A673 (cell line): ENCODE measurements at regions not wholly inside any gene's neighbourhood (a gene's known extent, or its start where the extent isn't known, plus 50 kb on each side); places are given as distances from the start of the nearest gene placed in this dataset.

Source experiments
- EZH2 ChIP-seq: fragments of 200-600 bp; sonication (generic); IDR thresholded peaks from 2 replicates; pipeline ENCODE4 v1.6.1; 2017; ENCODE audit warnings: borderline replicate concordance, low read depth, mild to moderate bottlenecking, mixed read lengths, antibody characterized with exemption, low read length; ENCODE audit not compliant: poor library complexity, severe bottlenecking
- TF ChIP-seq, protein P1 (sequence below): fragments of 300-800, 200-600 bp; sonication (generic); conservative IDR thresholded peaks from 2 replicates; pipeline ENCODE4 v1.5.1; 2017; ENCODE audit warnings: low read depth, mild to moderate bottlenecking, antibody characterized with exemption, low read length, moderate library complexity, mixed read lengths

DNA sequence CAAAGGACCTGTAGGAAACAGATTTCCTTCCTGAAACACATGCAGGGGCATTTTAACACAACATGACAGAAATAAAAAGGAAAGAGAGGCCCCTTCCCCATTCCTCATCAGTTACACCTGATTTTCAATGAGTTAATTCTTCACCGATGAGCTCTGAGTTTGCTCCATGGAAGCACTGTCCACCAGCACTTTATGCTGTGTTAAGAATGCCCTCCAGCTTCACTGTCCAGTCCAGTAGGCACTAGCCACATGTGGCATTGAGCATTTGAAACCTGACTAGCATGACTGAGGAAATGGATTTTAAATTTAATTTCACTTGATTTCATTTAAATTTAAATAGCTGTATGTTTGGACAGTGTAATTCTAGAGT is 217.2 kb upstream of the SLC10A2 start:
- TF ChIP-seq, protein P1, sequence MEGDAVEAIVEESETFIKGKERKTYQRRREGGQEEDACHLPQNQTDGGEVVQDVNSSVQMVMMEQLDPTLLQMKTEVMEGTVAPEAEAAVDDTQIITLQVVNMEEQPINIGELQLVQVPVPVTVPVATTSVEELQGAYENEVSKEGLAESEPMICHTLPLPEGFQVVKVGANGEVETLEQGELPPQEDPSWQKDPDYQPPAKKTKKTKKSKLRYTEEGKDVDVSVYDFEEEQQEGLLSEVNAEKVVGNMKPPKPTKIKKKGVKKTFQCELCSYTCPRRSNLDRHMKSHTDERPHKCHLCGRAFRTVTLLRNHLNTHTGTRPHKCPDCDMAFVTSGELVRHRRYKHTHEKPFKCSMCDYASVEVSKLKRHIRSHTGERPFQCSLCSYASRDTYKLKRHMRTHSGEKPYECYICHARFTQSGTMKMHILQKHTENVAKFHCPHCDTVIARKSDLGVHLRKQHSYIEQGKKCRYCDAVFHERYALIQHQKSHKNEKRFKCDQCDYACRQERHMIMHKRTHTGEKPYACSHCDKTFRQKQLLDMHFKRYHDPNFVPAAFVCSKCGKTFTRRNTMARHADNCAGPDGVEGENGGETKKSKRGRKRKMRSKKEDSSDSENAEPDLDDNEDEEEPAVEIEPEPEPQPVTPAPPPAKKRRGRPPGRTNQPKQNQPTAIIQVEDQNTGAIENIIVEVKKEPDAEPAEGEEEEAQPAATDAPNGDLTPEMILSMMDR, result no peak
- TF ChIP-seq EZH2, result no peak
